Activated CD8-positive, alpha-beta memory T cell treated with anti-CD3 and anti-CD28 coated beads for 1 hour (primary cell): ENCODE measurements at regions not wholly inside any gene's neighbourhood (a gene's known extent, or its start where the extent isn't known, plus 50 kb on each side); places are given as distances from the start of the nearest gene placed in this dataset.

Source experiments
- DNase-seq, 2 donors: peaks; one replicate each; pipeline ENCODE4 v3.0.0-alpha.2; 2020; ENCODE audit warnings: low read depth in 1 of 2; ENCODE audit errors: extremely low read depth in 1 of 2

GRCh38 chr4:14726877-14727361, 275.4 kb upstream of the CPEB2 start:
- no peak for DNase-seq

- DNase-seq: no peak
Measured at GRCh38 chr4:14729282-14730000, 272.8 kb upstream of the CPEB2 start.

- DNase-seq: no peak
Measured at GRCh38 chr4:14742054-14742453, 260.2 kb upstream of the CPEB2 start.

- DNase-seq: no peak
Measured at GRCh38 chr4:14743172-14743571, 259.1 kb upstream of the CPEB2 start.

GRCh38 chr4:14743601-14744000, 258.7 kb upstream of the CPEB2 start:
- no peak for DNase-seq

- DNase-seq: no peak
Measured at GRCh38 chr4:14744346-14744745, 257.9 kb upstream of the CPEB2 start.

- no peak for DNase-seq
Measured at GRCh38 chr4:14749910-14750309, 252.4 kb upstream of the CPEB2 start.

- no peak for DNase-seq
Measured at GRCh38 chr4:14752341-14753046, 249.8 kb upstream of the CPEB2 start.

- no peak for DNase-seq
Measured at GRCh38 chr4:14767142-14767541, 235.1 kb upstream of the CPEB2 start.

GRCh38 chr4:14768449-14768848, 233.8 kb upstream of the CPEB2 start:
- DNase-seq: no peak

GRCh38 chr4:14769993-14770392, 232.3 kb upstream of the CPEB2 start:
- no peak for DNase-seq

- no peak for DNase-seq
Measured at GRCh38 chr4:14771094-14771493, 231.2 kb upstream of the CPEB2 start.

- no peak for DNase-seq
Measured at GRCh38 chr4:14771504-14772175, 230.6 kb upstream of the CPEB2 start.

GRCh38 chr4:14772388-14772787, 229.9 kb upstream of the CPEB2 start:
- no peak for DNase-seq

- no peak for DNase-seq
Measured at GRCh38 chr4:14783011-14783877, 219.0 kb upstream of the CPEB2 start.

- no peak for DNase-seq
Measured at GRCh38 chr4:14787221-14787620, 215.1 kb upstream of the CPEB2 start.

GRCh38 chr4:14787894-14788293, 214.4 kb upstream of the CPEB2 start:
- DNase-seq: no peak

GRCh38 chr4:14790494-14790893, 211.8 kb upstream of the CPEB2 start:
- DNase-seq: no peak

- no peak for DNase-seq
Measured at GRCh38 chr4:14792702-14793227, 209.5 kb upstream of the CPEB2 start.

- no peak for DNase-seq
Measured at GRCh38 chr4:14800977-14801376, 201.3 kb upstream of the CPEB2 start.

GRCh38 chr4:14802596-14802995, 199.7 kb upstream of the CPEB2 start:
- no peak for DNase-seq
